HUES6 (cell line): ENCODE measurements at regions not wholly inside any gene's neighbourhood (a gene's known extent, or its start where the extent isn't known, plus 50 kb on each side); places are given as distances from the start of the nearest gene placed in this dataset.

ENCODE experiments used
- H3K27ac ChIP-seq: 2 replicates; pipeline ENCODE4 v1.7.0; 2013; ENCODE audit warnings: low read depth, mild to moderate bottlenecking, low read length, inconsistent platforms
- H3K27me3 ChIP-seq: 2 replicates; pipeline ENCODE4 v1.6.1; 2013; ENCODE audit warnings: low read length; ENCODE audit not compliant: control insufficient read depth, insufficient read depth
- H3K36me3 ChIP-seq: 2 replicates; pipeline ENCODE4 v1.6.1; 2013; ENCODE audit warnings: low read length; ENCODE audit not compliant: control insufficient read depth, insufficient read depth
- H3K4me1 ChIP-seq: 2 replicates; pipeline ENCODE4 v1.6.1; 2013; ENCODE audit warnings: low read length; ENCODE audit not compliant: control insufficient read depth, insufficient read depth
- H3K4me3 ChIP-seq: 2 replicates; pipeline ENCODE4 v1.5.1; 2013; ENCODE audit warnings: low read depth, low read length
- H3K9ac ChIP-seq: one replicate; pipeline ENCODE4 v1.6.1; 2013; ENCODE audit warnings: mild to moderate bottlenecking, low read length
- H3K9me3 ChIP-seq: 2 replicates; pipeline ENCODE4 v1.6.1; 2013; ENCODE audit warnings: low read depth, low read length; ENCODE audit not compliant: control insufficient read depth, insufficient read depth

DNA sequence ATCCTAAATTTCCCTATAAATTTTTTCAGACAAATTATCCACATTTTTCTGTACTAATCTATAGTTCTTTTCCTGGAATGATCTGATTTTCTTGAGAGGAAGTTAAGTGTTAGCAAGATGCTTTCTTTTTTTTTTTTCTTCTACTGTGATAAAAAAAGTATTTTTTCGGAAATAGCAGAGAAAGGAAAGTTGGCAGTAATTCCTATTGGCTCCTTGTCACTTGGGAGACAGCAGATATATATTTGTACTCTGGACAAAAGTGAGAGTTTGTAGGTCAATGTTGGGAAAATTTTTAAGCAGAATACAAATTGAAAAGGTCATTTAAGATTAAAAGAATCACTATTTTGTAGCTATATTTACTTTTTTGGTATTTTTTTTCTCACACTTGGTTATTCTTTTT lies 635.7 kb upstream of the NRXN1 start:
- no peak overlapping the region for H3K27ac ChIP-seq
- no peaks in the 10 kb centered on the region for H3K36me3 ChIP-seq
- H3K9me3 ChIP-seq: 0 out of 2 replicates have a peak, but pooled peaks cover 10% of the 10 kb centered on the region
- peaks cover 10% of the 10 kb centered on the region; the same call in 1 of the 2 replicates for H3K4me1 ChIP-seq
- no peak overlapping the region for H3K4me3 ChIP-seq
- H3K9ac ChIP-seq: no peak overlapping the region
- no peaks in the 10 kb centered on the region for H3K27me3 ChIP-seq

DNA sequence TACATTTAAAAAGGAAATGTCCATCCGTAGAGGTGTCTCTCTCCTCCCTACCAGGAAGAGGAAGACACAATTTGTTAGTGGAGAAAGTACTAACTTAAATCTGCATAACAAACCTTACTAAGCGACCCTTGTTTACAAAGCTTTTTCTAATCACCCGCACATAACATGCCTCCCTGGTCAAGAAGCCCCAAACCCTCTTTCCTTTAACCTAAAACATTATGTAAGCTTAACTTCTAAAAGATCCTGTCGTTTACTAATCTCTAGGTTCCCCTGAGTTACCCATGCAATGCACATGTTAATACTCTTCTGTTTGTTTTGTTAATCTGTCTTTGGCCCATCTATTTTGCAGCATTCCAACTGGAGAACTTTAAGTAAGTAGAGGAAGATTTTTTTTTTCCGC lies 630.3 kb upstream of the NRXN1 start:
- H3K4me1 ChIP-seq: peaks cover 19% of the 10 kb centered on the region; the same call in 1 of the 2 replicates
- no peaks in the 10 kb centered on the region for H3K36me3 ChIP-seq
- 0 out of 2 replicates have a peak overlapping the region, but pooled peaks have one; percentile 8 for H3K4me3 ChIP-seq
- no peak overlapping the region for H3K9ac ChIP-seq
- 0 out of 2 replicates have a peak, but pooled peaks cover 10% of the 10 kb centered on the region for H3K9me3 ChIP-seq
- peak overlapping the region; percentile 29; the same call in 1 of the 2 replicates for H3K27ac ChIP-seq
- H3K27me3 ChIP-seq: no peaks in the 10 kb centered on the region

DNA sequence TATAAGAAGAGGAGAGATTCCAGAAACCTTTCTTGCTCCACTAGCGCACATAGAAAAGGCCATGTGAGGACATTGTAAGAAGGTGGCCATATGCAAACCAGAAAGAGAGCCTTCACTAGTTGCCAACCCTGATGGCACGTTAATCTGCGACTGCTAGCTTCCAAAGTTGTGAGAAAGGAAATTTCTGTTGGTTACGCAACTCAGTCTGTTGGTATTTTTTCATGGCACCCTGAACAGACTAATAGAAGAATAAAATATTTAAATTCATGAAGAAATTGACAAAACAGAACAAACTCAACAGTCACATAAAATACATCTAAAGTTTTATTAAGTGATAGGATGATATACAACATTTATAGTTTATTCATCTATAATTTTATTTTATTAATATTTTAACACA lies 625.9 kb upstream of the NRXN1 start:
- Histone ChIP-seq H3K9me3 (no peaks in the 10 kb centered on the region), H3K36me3 (no peaks in the 10 kb centered on the region)

DNA sequence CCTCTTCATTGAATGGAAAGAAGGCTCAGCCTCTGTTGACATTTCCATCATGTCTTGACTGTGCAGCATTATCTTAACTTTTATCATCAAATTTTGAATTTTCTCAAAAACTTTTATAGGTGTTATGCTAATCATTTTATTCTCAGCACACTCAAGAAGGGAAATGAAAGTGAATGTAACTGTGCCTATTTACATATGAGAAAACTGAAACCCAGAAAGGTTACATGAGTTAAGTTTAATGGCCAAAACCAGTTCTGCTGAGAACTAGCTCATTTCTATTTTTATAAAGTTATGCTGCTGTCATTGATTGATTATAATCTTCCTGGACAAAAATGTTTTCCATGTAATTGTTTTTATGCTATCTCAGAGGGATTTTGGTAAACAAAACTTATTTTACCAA lies 618.8 kb upstream of the NRXN1 start:
- Histone ChIP-seq H3K9me3 (no peaks in the 10 kb centered on the region), H3K4me3 (no peak overlapping the region), H3K27ac (no peak overlapping the region), H3K27me3 (no peaks in the 10 kb centered on the region), H3K9ac (no peak overlapping the region), H3K36me3 (no peaks in the 10 kb centered on the region), H3K4me1 (peaks cover 5% of the 10 kb centered on the region; the same call in 1 of the 2 replicates)

More for the DNA sequence above, 625.9 kb upstream of the NRXN1 start:
- no peak overlapping the region for H3K27ac ChIP-seq
- no peak overlapping the region for H3K4me3 ChIP-seq
- no peaks in the 10 kb centered on the region for H3K27me3 ChIP-seq
- H3K4me1 ChIP-seq: peaks cover 9% of the 10 kb centered on the region; the same call in 1 of the 2 replicates
- no peak overlapping the region for H3K9ac ChIP-seq

DNA sequence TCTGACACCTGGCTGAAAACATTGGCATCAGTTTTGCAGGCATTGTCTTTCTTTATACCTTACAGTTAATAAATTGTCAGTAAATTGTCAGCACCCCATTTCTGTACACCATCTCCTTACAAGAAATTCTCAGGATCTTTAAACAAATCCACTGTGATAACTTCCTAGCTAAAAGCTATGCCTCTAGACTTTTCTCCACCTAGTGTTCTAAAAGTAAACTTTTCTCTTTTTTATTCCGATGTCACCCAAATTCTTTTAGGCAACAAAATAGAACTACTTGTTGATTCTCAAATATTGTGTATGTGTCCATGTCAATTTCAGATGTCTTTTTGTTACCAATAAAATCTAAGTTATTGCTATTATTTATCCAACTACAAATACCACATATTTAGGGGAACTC lies 617.4 kb upstream of the NRXN1 start:
- Histone ChIP-seq H3K36me3 (no peaks in the 10 kb centered on the region), H3K9ac (no peak overlapping the region), H3K27ac (no peak overlapping the region), H3K27me3 (no peaks in the 10 kb centered on the region), H3K4me1 (peaks cover 5% of the 10 kb centered on the region; the same call in 1 of the 2 replicates), H3K9me3 (no peaks in the 10 kb centered on the region), H3K4me3 (no peak overlapping the region)

DNA sequence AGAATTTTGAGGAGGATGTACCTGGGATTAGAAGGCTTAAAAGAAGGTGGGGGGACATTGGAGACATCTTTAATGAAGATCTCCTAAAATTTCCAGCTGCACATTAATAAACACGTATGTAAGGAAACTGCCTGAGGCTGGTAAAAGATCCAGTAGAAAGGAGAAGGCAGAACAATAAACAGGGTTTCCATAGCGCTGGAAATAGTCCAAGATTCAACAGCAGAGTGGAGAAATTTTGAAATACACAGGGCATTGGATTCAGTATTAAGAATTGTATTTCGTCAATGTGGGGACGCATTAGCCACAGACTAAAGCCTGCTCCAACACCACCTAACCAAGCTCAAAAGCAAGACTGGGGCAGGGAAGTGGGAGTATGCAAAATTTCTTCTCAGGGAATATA lies 606.9 kb upstream of the NRXN1 start:
- no peaks in the 10 kb centered on the region for H3K27me3 ChIP-seq
- H3K9me3 ChIP-seq: no peaks in the 10 kb centered on the region; the same call in 1 of the 2 replicates
- no peak overlapping the region for H3K9ac ChIP-seq
- no peak overlapping the region for H3K4me3 ChIP-seq
- H3K4me1 ChIP-seq: no peaks in the 10 kb centered on the region
- H3K36me3 ChIP-seq: no peaks in the 10 kb centered on the region
- H3K27ac ChIP-seq: no peak overlapping the region

DNA sequence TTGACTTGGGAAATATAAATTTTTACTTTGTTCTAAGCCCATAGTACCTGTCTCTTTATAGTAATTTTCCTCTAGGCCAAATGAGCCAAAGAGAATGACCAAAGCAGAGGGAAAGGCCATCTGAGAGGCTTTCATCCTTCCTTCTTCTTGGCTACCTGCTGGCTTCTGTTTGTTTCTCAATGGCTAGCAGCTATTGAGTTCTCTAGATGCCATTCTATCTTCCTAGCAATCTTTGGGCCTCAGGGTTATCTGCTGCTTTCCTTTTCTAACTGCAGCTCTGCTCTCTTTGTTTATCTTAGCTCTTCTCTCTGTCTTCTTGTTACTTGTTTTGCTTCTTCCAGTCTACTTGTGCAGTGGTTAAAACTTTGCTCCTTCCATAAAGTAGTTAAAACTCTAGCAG lies 601.1 kb upstream of the NRXN1 start:
- no peaks in the 10 kb centered on the region for H3K36me3 ChIP-seq
- no peak overlapping the region for H3K27ac ChIP-seq
- no peak overlapping the region for H3K4me3 ChIP-seq
- H3K9ac ChIP-seq: no peak overlapping the region
- H3K9me3 ChIP-seq: no peaks in the 10 kb centered on the region
- peaks cover 5% of the 10 kb centered on the region; the same call in 1 of the 2 replicates for H3K4me1 ChIP-seq
- H3K27me3 ChIP-seq: no peaks in the 10 kb centered on the region

DNA sequence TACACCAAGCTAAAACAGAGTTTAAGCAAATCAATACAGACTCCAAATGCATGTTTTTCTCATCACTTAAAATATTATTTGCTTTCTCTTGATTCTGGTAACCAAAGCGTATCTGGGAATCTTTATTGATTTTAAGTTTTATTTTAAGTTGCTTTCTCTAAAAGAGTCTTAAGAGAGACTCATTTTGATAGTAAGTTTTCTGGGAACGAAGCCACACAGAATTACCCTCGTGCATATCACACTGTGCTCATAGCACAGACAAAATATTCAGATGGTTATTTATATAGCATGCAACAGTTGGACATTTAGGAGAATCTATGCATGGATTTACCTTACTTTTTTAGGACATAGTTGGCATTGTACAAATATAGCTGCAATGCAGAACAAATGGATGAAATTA lies 597.5 kb upstream of the NRXN1 start:
- Histone ChIP-seq H3K9me3 (no peaks in the 10 kb centered on the region), H3K9ac (no peak overlapping the region), H3K27me3 (no peaks in the 10 kb centered on the region), H3K4me1 (peaks cover 5% of the 10 kb centered on the region; the same call in 1 of the 2 replicates), H3K36me3 (no peaks in the 10 kb centered on the region), H3K4me3 (no peak overlapping the region), H3K27ac (no peak overlapping the region)

DNA sequence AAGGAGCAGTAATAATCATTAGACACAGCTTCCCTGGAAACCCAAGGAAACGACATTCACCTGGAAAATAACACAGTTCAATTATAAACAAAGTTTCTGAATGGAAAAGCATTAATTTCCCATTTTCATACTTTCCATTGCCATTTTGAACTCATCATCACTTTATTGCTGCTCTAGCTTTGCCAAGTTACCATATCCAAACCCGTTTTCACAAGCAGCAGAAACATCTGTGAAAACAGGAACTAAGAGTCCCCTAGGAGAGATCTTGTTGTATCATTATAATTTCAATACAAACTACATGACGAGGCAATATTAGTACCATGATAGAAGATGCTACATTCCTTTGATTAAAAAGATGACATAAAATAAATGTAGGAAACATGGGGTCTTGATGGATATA lies 597.0 kb upstream of the NRXN1 start:
- Histone ChIP-seq H3K4me1 (peaks cover 5% of the 10 kb centered on the region; the same call in 1 of the 2 replicates), H3K4me3 (no peak overlapping the region), H3K36me3 (no peaks in the 10 kb centered on the region), H3K27ac (no peak overlapping the region), H3K9ac (no peak overlapping the region), H3K27me3 (no peaks in the 10 kb centered on the region), H3K9me3 (no peaks in the 10 kb centered on the region)

DNA sequence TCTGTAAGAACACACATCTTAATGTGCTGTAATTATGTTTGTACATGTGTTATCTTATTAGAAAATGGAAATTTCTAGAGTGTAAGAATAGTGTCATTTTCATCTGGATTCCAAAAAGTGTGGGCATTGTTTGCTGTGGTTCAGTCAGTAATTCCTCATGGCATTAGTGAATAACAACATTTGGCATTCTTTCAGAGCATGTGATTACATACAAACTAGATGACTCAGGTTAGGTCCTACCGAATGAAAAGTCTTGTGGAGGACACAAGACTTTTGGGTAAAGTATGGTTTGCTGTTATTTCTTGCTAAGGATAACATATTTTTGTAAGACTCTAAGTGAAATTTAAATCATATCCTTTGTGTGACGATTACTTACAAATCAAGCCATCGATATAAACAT lies 593.1 kb upstream of the NRXN1 start:
- peaks cover 6% of the 10 kb centered on the region; the same call in 1 of the 2 replicates for H3K9me3 ChIP-seq
- no peaks in the 10 kb centered on the region for H3K36me3 ChIP-seq

DNA sequence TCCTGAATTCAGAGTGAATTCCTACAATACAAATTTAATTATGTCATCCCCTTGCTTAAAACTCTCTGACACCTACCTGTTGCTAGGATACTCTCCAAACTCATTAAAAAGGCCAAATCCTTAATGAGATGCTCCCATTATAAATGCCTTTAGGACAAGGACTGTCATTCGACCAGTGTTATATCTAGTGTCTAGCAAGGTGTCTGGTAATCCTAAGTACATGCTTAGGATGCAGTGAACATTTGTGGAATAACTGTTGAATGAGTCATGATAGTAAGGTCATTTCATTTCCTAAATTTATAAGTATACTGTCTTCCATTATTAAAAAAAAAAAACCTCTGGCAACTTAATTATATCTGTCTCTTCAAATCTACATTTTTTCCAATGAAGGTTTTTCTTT lies 588.9 kb upstream of the NRXN1 start:
- Histone ChIP-seq H3K9me3 (peaks cover 15% of the 10 kb centered on the region), H3K27ac (no peak overlapping the region), H3K4me3 (no peak overlapping the region), H3K4me1 (no peaks in the 10 kb centered on the region), H3K27me3 (no peaks in the 10 kb centered on the region), H3K9ac (no peak overlapping the region), H3K36me3 (no peaks in the 10 kb centered on the region)

More for the DNA sequence above, 593.1 kb upstream of the NRXN1 start:
- Histone ChIP-seq H3K27ac (no peak overlapping the region), H3K4me3 (no peak overlapping the region), H3K4me1 (no peaks in the 10 kb centered on the region), H3K9ac (no peak overlapping the region), H3K27me3 (no peaks in the 10 kb centered on the region)

DNA sequence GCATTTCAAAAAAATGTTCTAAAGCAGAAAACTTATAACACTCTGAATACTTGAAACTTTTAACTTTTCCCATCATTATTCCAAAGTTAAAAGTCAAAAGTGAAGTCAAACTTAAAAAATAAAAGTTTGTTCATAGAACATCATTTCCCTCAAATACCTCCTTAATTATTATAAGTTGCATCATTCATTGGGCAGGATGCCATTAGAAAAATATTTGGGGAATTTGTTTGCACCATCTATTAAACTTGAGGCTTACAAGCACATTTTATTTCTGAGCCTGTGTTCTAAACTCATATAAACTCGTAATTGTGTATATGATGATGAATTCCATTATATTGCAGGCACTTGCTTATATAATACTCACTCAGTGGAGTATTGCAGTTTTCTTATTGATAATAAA lies 588.0 kb upstream of the NRXN1 start:
- no peak overlapping the region for H3K27ac ChIP-seq
- H3K4me1 ChIP-seq: no peaks in the 10 kb centered on the region
- H3K9me3 ChIP-seq: peaks cover 22% of the 10 kb centered on the region
- no peaks in the 10 kb centered on the region for H3K36me3 ChIP-seq
- H3K4me3 ChIP-seq: no peak overlapping the region
- H3K9ac ChIP-seq: no peak overlapping the region
- H3K27me3 ChIP-seq: no peaks in the 10 kb centered on the region
